Activated naive CD8-positive, alpha-beta T cell treated with anti-CD3 and anti-CD28 coated beads, Interleukin-2, amount 10 ng/mL, durations not matched to agents 7 days and 5 days (primary cell): ENCODE measurements at regions not wholly inside any gene's neighbourhood (a gene's known extent, or its start where the extent isn't known, plus 50 kb on each side); places are given as distances from the start of the nearest gene placed in this dataset.

Experiments used
- ATAC-seq: fragments of 150-1000 bp; cut with Tn5 transposase; one replicate; pipeline ENCODE4 v1.10.0; 2021; ENCODE audit warnings: low read depth, moderate library complexity
- POLR2A ChIA-PET: fragments of 350-600 bp; sonication (Branson Sonifier 250); formaldehyde crosslinking; loops from one replicate; lab custom pipeline; 2021; ENCODE audit warnings: antibody characterized with exemption; lab: Charles Lee
- DNase-seq: peaks from one replicate; pipeline ENCODE4 v3.0.0; 2021
- H3K27ac Mint-ChIP-seq: one replicate; pipeline ENCODE4 v1.8.0; 2022; ENCODE audit warnings: mild to moderate bottlenecking, mixed read lengths
- H3K27me3 Mint-ChIP-seq: one replicate; pipeline ENCODE4 v1.8.0; 2022; ENCODE audit warnings: mild to moderate bottlenecking, moderate library complexity, mixed read lengths
- H3K36me3 Mint-ChIP-seq: one replicate; pipeline ENCODE4 v1.8.0; 2021; ENCODE audit warnings: mild to moderate bottlenecking, mixed read lengths
- H3K4me1 Mint-ChIP-seq: one replicate; pipeline ENCODE4 v1.8.0; 2021; ENCODE audit warnings: mixed read lengths
- H3K4me3 Mint-ChIP-seq: one replicate; pipeline ENCODE4 v1.8.0; 2022; ENCODE audit warnings: mild to moderate bottlenecking, moderate library complexity, mixed read lengths
- H3K9me3 Mint-ChIP-seq: one replicate; pipeline ENCODE4 v1.8.0; 2021; ENCODE audit warnings: mixed read lengths

DNA sequence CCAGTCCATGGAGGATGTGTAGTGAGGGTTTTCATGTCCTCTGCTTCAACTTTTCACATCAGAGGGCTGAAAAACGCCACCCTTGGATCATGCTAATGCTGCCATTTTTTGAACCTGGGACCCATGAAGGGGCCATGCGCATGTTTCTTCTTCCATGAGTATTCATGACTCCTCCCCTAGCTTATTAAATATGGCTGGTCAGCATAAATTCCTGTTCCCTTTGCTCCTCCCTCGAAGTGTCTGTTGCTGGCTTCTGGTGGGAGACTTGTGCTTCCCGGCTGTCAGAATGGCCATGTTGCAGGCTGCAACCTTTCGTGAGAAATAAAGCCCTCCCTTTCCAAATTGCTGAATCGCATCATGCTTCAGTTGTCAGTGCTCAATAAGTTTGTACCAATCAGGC lies 711.2 kb upstream of the KIRREL3 start:
- H3K27me3 Mint-ChIP-seq, result no peaks in the 10 kb centered on the region
- POLR2A ChIA-PET, result no interaction called here
- DNase-seq (no peak), ATAC-seq (no peak)
- H3K4me3 Mint-ChIP-seq, result no peak overlapping the region
- no peaks in the 10 kb centered on the region for H3K4me1 Mint-ChIP-seq
- no peaks in the 10 kb centered on the region for H3K9me3 Mint-ChIP-seq
- no peaks in the 10 kb centered on the region for H3K36me3 Mint-ChIP-seq
- H3K27ac Mint-ChIP-seq, result no peak overlapping the region

DNA sequence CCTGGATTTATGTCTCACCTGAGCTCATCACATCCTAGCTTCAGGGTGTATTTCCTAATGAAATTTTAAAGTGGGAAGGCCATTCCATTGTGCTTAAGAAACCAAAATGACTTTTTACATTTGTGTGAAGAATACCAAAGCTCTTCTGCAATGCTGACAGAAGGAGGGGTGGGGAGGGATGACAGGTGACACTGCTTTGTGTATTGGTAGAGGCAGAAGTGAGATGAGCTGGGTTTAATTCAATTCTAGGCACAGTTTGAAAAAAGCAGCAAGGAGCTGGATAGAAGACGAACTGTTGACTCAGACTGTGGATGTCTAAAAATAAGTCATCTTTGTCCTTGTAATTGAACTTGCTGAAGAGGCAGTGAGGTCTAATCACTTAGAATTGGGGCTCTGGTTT lies 710.3 kb upstream of the KIRREL3 start:
- no peaks in the 10 kb centered on the region for H3K4me1 Mint-ChIP-seq
- no peaks in the 10 kb centered on the region for H3K36me3 Mint-ChIP-seq
- H3K9me3 Mint-ChIP-seq, result no peaks in the 10 kb centered on the region
- no peak overlapping the region for H3K27ac Mint-ChIP-seq
- POLR2A ChIA-PET, result no interaction called here
- no peak for ATAC-seq
- H3K4me3 Mint-ChIP-seq, result no peak overlapping the region
- H3K27me3 Mint-ChIP-seq, result no peaks in the 10 kb centered on the region
- DNase-seq, result no peak

DNA sequence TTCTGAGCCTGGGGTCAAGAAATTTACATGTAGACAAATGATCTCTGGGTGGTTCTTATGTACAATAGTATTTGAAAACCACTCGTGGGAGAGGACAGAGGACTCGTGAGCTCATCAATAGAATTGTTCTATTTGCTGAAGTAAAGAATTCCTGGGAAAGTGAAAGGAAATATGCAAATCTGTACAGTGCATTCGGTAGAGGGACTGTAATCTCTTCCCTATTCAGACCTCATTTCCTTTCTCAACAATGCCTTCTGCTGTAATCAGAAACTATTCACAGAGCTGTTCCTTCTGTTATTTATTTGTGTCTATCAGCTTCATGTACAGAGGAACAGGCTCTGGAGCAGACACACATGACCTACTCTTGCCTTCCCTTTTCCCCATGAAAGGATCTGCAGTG lies 709.4 kb upstream of the KIRREL3 start:
- no peak for ATAC-seq
- no peak overlapping the region for H3K27ac Mint-ChIP-seq
- POLR2A ChIA-PET, result no interaction called here

DNA sequence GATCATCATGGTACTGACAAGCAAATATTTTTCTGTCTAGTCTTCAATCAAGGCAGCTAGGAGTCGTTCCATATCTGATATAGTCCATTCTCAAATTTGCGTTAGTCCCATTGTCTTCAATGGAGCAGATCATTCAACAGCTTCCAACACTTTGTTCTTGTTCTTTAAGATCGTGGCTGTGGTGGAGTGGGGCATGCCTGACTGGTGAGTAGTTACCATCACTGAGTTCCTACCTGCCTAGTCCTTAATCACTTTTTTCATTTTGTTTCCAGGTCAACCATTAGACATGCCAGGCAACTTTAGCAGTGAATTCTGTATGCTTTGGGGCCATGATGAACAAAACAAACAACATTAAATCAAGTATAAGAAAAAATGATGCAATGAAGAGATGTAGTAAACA lies 693.1 kb upstream of the KIRREL3 start:
- Mint-ChIP-seq H3K27ac (no peak overlapping the region), H3K27me3 (no peaks in the 10 kb centered on the region), H3K4me3 (no peak overlapping the region), H3K4me1 (no peaks in the 10 kb centered on the region), H3K36me3 (no peaks in the 10 kb centered on the region), H3K9me3 (no peaks in the 10 kb centered on the region)
- DNase-seq (no peak), ATAC-seq (no peak)
- POLR2A ChIA-PET, result no interaction called here

More for the DNA sequence above, 709.4 kb upstream of the KIRREL3 start:
- Mint-ChIP-seq H3K36me3 (no peaks in the 10 kb centered on the region), H3K4me3 (no peak overlapping the region), H3K27me3 (no peaks in the 10 kb centered on the region), H3K9me3 (no peaks in the 10 kb centered on the region), H3K4me1 (no peaks in the 10 kb centered on the region)
- no peak for DNase-seq

DNA sequence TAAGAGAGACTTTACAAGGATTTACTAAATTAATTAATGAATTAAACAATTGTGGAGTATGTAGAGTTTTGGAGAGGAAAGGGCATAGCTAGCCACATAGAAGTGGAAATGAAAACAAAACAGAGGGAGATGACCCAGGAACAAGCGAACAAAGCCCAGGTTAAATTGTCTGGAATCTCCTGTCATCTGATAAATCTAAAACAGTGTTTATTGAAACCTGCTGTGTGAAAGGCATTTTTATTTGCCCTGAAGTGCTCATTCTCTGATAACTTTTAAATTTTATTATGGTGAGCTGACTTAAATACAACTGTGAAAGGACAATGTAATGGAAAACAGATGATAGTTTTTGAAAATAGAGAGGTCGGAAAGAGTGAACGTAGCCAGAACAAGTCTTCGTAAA lies 682.8 kb upstream of the KIRREL3 start:
- H3K27me3 Mint-ChIP-seq, result no peaks in the 10 kb centered on the region
- DNase-seq (no peak), ATAC-seq (no peak)
- POLR2A ChIA-PET, result no interaction called here
- no peaks in the 10 kb centered on the region for H3K36me3 Mint-ChIP-seq
- no peak overlapping the region for H3K4me3 Mint-ChIP-seq
- no peak overlapping the region for H3K27ac Mint-ChIP-seq
- H3K9me3 Mint-ChIP-seq, result no peaks in the 10 kb centered on the region
- no peaks in the 10 kb centered on the region for H3K4me1 Mint-ChIP-seq

DNA sequence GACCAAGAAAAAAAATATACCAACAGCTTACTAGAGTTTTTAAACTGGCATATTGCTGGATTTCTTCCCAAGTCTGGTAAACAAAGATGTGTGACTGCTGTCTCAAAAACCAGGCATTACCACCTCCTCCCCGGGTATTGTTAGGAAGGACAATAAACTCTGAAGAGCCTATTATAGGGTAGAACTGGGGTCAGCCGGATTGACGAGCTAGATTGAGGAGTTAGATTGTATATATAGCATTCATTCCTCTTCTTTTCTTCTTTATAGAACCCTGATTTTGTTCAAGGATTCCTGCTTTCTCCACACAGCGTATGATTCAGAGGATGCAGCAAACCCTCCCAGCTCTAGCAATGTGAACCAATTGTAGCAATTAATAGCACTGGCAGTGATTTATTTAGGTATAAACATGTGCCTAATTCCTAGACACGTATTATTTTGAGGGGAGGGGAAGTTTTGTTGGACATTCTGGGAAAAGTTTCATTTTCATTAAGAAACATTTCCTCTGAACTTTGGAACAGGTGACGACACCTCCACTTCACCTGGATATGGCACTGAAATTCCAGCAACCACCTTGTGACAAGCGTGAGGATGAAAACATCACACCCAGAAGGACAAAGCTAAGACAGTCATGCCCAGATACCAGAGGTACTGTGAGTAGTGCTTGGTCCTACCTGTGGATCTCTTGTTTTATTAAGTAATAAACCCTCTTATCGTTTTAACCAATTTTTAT lies 679.4 kb upstream of the KIRREL3 start:
- no peaks in the 10 kb centered on the region for H3K9me3 Mint-ChIP-seq
- H3K36me3 Mint-ChIP-seq, result no peaks in the 10 kb centered on the region
- H3K4me1 Mint-ChIP-seq, result no peaks in the 10 kb centered on the region
- no peaks in the 10 kb centered on the region for H3K27me3 Mint-ChIP-seq
- POLR2A ChIA-PET, result no interaction called here
- H3K4me3 Mint-ChIP-seq, result no peak overlapping the region
- no peak for DNase-seq
- ATAC-seq, result no peak
- H3K27ac Mint-ChIP-seq, result no peak overlapping the region

DNA sequence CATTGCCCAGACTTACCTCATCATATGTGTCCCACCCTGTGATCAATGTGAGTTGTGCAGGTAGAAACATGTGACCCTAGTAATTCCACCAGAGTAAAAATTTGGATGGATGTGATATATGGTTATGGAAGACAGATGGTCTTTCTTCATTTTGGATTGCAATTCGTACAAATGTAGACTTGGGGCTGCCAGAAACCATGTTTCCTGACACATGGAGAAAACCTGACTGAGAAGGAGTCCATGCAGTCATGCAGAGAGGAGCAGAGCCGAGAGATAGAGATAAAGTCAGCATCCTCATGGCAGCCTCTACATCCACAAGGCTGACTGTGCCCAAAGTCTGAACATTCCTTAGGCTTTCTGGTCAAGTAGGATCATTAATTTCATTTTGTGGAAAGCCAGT lies 678.1 kb upstream of the KIRREL3 start:
- DNase-seq (no peak), ATAC-seq (no peak)
- Mint-ChIP-seq H3K27ac (no peak overlapping the region), H3K9me3 (no peaks in the 10 kb centered on the region), H3K4me1 (no peaks in the 10 kb centered on the region), H3K36me3 (no peaks in the 10 kb centered on the region), H3K4me3 (no peak overlapping the region), H3K27me3 (no peaks in the 10 kb centered on the region)
- POLR2A ChIA-PET, result no interaction called here

DNA sequence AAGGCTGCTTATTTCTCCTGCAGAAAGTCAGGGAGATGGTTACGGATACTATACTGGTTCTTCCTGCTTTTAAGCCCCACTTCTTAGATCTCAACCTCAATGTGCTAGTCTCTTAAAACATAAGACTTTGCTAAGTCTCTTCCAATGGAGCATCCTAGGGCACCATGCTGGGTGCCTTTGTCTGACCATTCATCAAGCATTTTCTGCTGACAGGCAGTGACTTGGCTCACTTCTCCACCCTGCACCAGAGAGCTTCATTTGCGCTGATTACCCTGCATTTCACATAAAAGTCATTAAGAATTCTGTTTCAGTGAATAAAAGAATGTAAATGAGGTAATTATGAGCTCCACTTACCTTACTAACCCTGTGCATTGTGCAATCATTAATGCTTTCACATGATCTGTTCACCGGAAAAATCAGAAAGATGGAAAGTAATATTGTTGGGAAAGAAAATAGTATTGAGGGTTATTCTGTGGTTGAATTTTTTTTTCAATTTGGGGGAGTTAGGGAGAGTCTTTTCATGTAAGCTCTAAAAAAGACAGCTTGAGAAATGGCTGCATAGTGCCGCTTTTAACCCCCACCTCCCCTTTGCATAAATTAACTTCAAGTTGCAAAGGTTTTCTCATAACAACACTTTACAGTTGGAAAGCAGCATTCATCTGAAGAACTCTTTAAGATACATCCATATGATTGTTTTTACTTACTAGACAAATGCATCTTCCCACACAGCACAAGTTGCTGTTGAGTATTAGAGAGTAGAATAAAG lies 677.3 kb upstream of the KIRREL3 start:
- POLR2A ChIA-PET, result no interaction called here
- no peaks in the 10 kb centered on the region for H3K27me3 Mint-ChIP-seq
- no peaks in the 10 kb centered on the region for H3K9me3 Mint-ChIP-seq
- ATAC-seq (no peak), DNase-seq (no peak)
- H3K4me3 Mint-ChIP-seq, result no peak overlapping the region
- H3K36me3 Mint-ChIP-seq, result no peaks in the 10 kb centered on the region
- no peaks in the 10 kb centered on the region for H3K4me1 Mint-ChIP-seq
- no peak overlapping the region for H3K27ac Mint-ChIP-seq

DNA sequence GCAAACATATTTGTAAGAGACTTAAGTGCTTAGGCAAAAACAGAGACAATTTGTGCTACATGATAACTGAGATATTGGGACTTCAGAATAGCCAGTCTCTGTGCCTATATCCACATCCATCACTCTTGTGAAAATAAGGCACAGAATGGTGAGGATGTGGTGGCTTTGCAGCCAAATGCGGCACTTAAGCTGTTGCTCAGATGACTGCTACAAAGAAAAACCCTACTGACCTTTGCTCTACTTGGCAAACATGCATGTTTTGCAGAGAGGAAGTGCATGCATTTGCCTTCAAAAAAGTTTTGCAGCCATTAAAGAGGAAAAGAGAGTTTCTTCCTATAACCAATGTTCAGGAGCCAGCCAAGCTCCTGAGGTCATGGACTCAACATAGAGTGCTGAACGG lies 675.0 kb upstream of the KIRREL3 start:
- H3K27ac Mint-ChIP-seq, result no peak overlapping the region
- no peak overlapping the region for H3K4me3 Mint-ChIP-seq
- no peak for DNase-seq
- ATAC-seq, result no peak
- H3K4me1 Mint-ChIP-seq, result no peaks in the 10 kb centered on the region
- H3K36me3 Mint-ChIP-seq, result no peaks in the 10 kb centered on the region
- H3K27me3 Mint-ChIP-seq, result no peaks in the 10 kb centered on the region
- H3K9me3 Mint-ChIP-seq, result no peaks in the 10 kb centered on the region
- POLR2A ChIA-PET, result no interaction called here

DNA sequence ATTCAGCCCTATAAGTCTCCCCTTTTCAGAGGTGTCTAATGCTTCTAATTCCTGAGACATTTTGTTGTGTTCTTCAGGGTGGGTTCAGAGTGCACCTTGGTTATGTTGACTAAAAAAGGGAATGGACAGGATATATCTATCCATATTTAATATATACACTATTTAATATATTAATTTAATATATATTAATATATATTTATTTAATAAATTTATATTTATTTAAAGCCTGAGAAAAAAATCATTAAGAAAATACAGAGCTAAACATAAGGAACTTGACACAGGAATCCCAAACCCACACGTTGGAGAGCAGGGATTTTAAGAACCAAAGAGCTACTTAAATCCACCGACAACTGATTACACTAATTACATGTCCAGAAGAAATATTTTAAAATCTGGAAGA lies 674.2 kb upstream of the KIRREL3 start:
- H3K36me3 Mint-ChIP-seq, result no peaks in the 10 kb centered on the region
- ATAC-seq, result no peak
- H3K4me3 Mint-ChIP-seq, result no peak overlapping the region
- H3K4me1 Mint-ChIP-seq, result no peaks in the 10 kb centered on the region
- H3K27ac Mint-ChIP-seq, result no peak overlapping the region
- no peaks in the 10 kb centered on the region for H3K27me3 Mint-ChIP-seq
- POLR2A ChIA-PET, result no interaction called here
- no peak for DNase-seq
- H3K9me3 Mint-ChIP-seq, result no peaks in the 10 kb centered on the region

DNA sequence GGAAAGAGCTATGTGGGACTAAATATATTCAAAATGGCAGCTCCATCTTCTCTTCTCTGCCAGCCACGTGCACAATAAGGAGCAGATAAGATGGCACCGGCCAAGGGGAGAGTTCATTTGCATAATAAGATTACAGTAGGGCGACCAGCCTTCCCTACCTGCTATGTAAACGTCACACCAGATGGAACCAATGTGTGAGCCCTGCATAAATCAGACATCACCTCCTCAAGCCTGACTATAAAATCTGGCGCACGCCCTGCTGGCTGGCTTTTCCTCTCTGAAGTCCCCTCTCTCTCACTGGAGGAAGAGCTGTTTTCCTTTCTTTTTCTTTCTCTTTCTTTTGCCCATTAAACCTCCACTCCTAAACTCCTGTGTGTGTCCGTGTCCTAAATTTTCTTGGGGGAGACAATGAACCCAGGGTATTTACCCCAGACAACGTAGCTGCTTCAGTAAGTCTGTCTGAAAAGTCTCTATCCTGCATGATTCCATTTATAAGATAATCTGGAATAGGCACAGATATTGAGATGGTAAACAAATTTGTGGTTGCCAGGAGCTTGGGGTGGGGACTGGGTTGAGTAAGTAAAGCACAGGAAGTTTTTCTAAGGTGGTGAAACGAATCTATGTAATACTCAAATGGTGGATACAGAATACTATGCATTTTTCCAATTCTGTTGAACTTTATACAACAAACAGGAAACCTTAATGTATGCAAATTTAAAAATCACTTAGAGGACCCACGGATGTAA lies 670.0 kb upstream of the KIRREL3 start:
- H3K9me3 Mint-ChIP-seq, result peaks cover 3% of the 10 kb centered on the region
- no peak for ATAC-seq

DNA sequence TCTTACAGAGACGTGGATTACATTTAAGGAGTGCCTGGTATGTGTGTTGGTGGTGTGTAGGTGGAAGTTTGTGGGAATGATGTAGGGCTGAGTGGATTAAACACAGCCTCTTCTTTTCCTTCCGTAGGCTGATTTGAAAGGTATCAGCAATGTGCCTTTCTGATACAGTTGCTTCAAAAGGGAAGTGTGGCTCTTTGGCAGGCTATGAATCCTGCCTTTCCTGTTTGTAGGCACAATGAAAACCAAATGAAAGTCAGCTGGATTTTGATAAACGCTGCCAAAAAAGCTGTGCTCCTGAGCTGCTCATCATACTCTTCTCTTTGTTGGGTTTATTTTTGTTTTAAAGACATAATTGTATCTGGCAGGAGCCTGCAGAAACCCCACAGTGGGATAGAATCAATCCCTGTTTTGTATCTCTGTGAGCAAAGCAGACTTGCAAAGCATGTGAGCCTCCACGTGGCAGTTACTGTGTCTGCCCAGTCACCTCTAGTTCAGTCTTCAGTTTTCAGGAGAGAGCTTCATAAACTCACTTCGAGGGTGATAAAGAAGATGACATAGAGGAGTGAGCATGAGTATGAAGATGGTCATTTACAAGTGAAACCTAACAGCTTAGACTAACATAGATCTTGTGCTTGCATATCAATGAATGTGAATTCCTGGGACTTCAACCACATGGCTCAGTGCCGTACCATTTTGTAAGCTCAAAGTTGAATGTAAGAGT lies 655.7 kb upstream of the KIRREL3 start:
- Mint-ChIP-seq H3K9me3 (no peaks in the 10 kb centered on the region), H3K4me3 (no peak overlapping the region)

More for the DNA sequence above, 670.0 kb upstream of the KIRREL3 start:
- DNase-seq, result no peak
- H3K27me3 Mint-ChIP-seq, result no peaks in the 10 kb centered on the region
- H3K36me3 Mint-ChIP-seq, result no peaks in the 10 kb centered on the region
- no peak overlapping the region for H3K4me3 Mint-ChIP-seq
- POLR2A ChIA-PET, result no interaction called here
- H3K27ac Mint-ChIP-seq, result no peak overlapping the region
- no peaks in the 10 kb centered on the region for H3K4me1 Mint-ChIP-seq

DNA sequence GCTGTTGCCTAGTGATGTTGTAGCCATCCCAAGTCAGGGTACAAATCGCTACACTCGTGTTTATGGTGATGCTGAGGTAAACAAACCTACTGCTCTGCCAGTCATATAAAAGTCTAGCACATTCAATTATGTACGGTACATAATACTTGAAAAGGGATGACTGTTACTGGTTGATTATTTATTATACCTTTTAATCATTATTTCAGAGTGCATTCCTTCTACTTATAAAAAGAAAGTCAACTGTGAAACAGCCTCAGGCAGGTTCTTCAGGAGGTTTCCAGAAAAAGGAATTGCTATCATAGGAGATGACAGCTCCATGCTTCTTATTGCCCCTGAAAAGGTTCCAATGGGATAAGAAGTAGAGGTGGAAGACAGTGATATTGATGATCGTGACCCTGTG lies 652.5 kb upstream of the KIRREL3 start:
- Mint-ChIP-seq H3K4me3 (no peak overlapping the region), H3K4me1 (peaks cover 2% of the 10 kb centered on the region), H3K36me3 (no peaks in the 10 kb centered on the region), H3K9me3 (peaks cover 2% of the 10 kb centered on the region), H3K27me3 (no peaks in the 10 kb centered on the region), H3K27ac (no peak overlapping the region)
- ATAC-seq (no peak), DNase-seq (no peak)
- POLR2A ChIA-PET, result no interaction called here

More for the DNA sequence above, 655.7 kb upstream of the KIRREL3 start:
- H3K27ac Mint-ChIP-seq, result no peak overlapping the region
- no peaks in the 10 kb centered on the region for H3K4me1 Mint-ChIP-seq
- no peaks in the 10 kb centered on the region for H3K27me3 Mint-ChIP-seq
- no peak for DNase-seq
- POLR2A ChIA-PET, result no interaction called here
- ATAC-seq, result no peak
- H3K36me3 Mint-ChIP-seq, result no peaks in the 10 kb centered on the region
